ENCODE measurements at regions not wholly inside any gene's neighbourhood (a gene's known extent, or its start where the extent isn't known, plus 50 kb on each side); places are given as distances from the start of the nearest gene placed in this dataset.

DNA sequence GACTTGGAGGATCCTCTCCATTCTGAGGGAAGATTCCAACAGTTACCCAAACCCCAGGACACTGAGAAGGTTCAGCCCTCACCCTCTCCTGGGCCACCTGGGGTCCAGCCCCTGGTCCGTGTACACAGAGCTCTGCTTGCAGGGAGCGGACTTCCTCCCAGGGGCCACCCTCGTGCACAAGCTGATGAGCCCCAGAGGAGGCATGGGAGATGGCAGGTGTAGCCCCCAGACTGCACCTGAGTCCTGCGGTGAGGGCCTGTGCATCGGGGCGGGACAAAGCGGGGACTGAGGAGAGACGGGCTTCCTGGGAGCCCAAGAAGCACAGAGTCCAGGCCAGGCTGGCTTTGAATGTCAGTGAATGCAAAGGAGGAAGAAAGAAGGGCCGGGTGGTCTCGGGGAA, 1374.9 kb downstream of the BRD1 start:
- no peak for TF ChIP-seq POLR2A (IDR thresholded peaks at IDR 0.05)
- no peak for TF ChIP-seq EP300 (IDR thresholded peaks at IDR 0.05)
- TF ChIP-seq, protein P1, sequence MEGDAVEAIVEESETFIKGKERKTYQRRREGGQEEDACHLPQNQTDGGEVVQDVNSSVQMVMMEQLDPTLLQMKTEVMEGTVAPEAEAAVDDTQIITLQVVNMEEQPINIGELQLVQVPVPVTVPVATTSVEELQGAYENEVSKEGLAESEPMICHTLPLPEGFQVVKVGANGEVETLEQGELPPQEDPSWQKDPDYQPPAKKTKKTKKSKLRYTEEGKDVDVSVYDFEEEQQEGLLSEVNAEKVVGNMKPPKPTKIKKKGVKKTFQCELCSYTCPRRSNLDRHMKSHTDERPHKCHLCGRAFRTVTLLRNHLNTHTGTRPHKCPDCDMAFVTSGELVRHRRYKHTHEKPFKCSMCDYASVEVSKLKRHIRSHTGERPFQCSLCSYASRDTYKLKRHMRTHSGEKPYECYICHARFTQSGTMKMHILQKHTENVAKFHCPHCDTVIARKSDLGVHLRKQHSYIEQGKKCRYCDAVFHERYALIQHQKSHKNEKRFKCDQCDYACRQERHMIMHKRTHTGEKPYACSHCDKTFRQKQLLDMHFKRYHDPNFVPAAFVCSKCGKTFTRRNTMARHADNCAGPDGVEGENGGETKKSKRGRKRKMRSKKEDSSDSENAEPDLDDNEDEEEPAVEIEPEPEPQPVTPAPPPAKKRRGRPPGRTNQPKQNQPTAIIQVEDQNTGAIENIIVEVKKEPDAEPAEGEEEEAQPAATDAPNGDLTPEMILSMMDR (IDR thresholded peaks at IDR 0.05) = no peak
- WGBS, 3 donors = 94 to 97% (median 97%) methylated on average over 10 of the region's 10 CpGs
- no peak overlapping the region for H3K27ac ChIP-seq
- H3K36me3 ChIP-seq = no peaks in the 10 kb centered on the region
- no peak overlapping the region for H3K4me3 ChIP-seq
- intact Hi-C loops (cut with DNase I) = no loop called here
- DNase-seq = no peak
- H3K4me1 ChIP-seq (ENCODE audit: insufficient read depth) = no peaks in the 10 kb centered on the region
- no peaks in the 10 kb centered on the region for H3K9me3 ChIP-seq
- H3K27me3 ChIP-seq = no peaks in the 10 kb centered on the region

DNA sequence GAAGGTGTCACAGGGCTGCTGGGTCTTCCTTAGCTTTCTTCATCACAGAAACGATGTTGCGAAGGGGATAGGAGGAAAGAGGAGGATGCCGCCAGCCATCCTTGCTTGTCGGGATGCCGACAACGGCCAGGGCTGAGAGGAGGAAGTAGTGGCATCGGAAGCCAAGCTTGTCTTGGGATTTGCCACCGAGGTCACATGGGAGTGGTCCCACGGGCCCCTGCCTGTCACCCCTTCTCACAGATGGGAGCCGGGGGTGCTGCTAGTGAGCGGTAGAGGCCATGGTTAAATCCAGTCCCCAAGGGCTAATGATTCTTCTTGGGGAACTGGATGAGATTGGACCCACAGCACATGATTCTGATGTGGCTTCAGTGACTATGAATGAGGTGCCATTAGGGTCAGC, 1375.8 kb downstream of the BRD1 start:
- DNase-seq = peak in 1 of 5 donors; percentile 16
- Histone ChIP-seq H3K4me1 (ENCODE audit: insufficient read depth) (no peaks in the 10 kb centered on the region), H3K27ac (no peak overlapping the region), H3K4me3 (no peak overlapping the region), H3K27me3 (no peaks in the 10 kb centered on the region), H3K36me3 (no peaks in the 10 kb centered on the region), H3K9me3 (no peaks in the 10 kb centered on the region)
- intact Hi-C loops (cut with DNase I) = no loop called here
- 85 to 90% (median 87%) methylated on average over 11 of the region's 11 CpGs for WGBS, 3 donors
- TF ChIP-seq EP300 (IDR thresholded peaks at IDR 0.05) = no peak
- no peak for TF ChIP-seq POLR2A (IDR thresholded peaks at IDR 0.05)
- TF ChIP-seq, protein P1 (IDR thresholded peaks at IDR 0.05) = no peak

DNA sequence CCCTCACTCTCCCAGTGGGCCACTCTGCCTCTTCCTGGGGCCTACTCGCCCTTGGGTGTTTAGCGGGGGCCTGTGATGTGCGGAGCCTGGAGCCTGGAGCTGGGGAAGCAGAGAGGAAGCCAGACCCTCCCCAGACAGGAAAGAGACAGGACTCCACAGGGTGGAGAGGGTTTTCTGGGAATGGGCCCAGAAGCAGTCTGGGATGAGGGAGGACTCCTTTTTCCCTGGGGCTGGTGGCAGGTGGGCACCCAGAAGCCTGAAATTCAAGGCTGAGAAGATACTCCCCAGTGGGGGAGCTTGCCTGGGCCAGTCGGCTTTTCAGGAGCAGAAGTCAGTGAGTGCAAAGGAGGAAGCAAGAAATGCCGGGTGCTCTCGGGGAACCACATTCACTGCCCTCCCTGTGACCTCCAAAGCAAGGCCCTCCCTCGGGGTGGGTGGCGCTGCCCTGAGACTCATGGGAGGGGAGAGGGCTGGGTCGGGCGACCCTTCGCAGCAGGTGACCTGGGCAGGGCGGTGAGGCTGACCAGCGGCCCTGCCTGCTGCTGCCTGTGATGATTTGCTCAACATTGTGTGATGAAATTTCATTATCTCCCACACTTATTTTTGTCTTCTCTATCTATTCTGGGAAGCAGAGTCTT, 1377.4 kb downstream of the BRD1 start:
- H3K36me3 ChIP-seq = no peaks in the 10 kb centered on the region
- intact Hi-C loops (cut with DNase I) = no loop called here
- TF ChIP-seq POLR2A (IDR thresholded peaks at IDR 0.05) (no peak), EP300 (IDR thresholded peaks at IDR 0.05) (no peak)
- TF ChIP-seq, protein P1 (IDR thresholded peaks at IDR 0.05) = no peak
- no peaks in the 10 kb centered on the region for H3K4me1 ChIP-seq (ENCODE audit: insufficient read depth)
- H3K27ac ChIP-seq = no peak overlapping the region
- H3K4me3 ChIP-seq = no peak overlapping the region
- peak in 1 of 5 donors; percentile 14 for DNase-seq
- H3K27me3 ChIP-seq = no peaks in the 10 kb centered on the region
- WGBS, 3 donors = 67 to 72% (median 70%) methylated on average over 10 to 13 of the region's 13 CpGs
- no peaks in the 10 kb centered on the region for H3K9me3 ChIP-seq

DNA sequence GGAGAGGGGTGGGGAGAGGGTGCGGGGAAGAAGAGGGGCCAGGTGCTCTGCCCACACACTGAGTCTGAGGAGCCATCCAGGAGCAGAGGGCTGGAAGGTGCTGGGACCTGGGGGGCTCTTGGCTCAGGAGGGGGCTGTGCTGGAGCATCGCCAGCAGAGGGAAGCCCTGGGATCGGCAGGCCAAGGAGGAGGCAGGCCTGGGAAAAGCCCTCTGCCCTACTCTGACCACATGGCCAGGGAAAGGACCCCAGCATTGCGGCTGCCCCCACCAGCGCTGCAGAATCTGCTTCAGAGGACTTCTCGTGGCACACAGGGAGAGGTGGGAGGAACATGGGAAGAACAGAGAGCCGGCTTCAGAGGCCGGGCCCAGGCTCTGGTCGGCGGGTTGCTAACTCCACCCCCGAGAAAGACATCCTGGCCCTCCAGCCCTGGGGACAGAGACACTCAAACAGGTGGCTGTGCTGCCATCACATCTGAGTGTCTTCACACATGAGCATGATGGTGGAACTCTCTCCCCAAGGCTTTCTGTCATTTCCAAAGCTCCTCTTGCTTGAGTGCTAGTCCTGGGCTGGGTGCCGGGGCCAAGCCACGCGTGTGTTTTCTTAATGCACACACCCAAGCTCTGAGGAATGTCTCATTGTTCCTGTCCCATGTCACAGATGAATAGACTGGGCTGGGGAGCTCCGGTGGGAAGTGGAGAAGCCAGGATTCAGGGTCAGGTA, 1378.0 kb downstream of the BRD1 start:
- Histone ChIP-seq H3K4me3 (no peak overlapping the region), H3K9me3 (no peaks in the 10 kb centered on the region), H3K27me3 (no peaks in the 10 kb centered on the region), H3K36me3 (no peaks in the 10 kb centered on the region), H3K27ac (no peak overlapping the region), H3K4me1 (ENCODE audit: insufficient read depth) (no peaks in the 10 kb centered on the region)
- peak in 1 of 5 donors; percentile 6 for DNase-seq
- 79 to 83% (median 83%) methylated on average over 15 of the region's 15 CpGs for whole genome bisulfite sequencing, 3 donors
- intact Hi-C loops (cut with DNase I) = no loop called here
- TF ChIP-seq EP300 (IDR thresholded peaks at IDR 0.05) (no peak), POLR2A (IDR thresholded peaks at IDR 0.05) (no peak)
- TF ChIP-seq, protein P1 (IDR thresholded peaks at IDR 0.05) = no peak
